Mesendoderm (in vitro differentiated cells): ENCODE measurements at regions not wholly inside any gene's neighbourhood (a gene's known extent, or its start where the extent isn't known, plus 50 kb on each side); places are given as distances from the start of the nearest gene placed in this dataset.

Experiments
- DNase-seq: peaks from one replicate; pipeline ENCODE4 v3.0.0; 2013
- H2AK5ac ChIP-seq: 2 replicates; pipeline ENCODE4 v1.6.1; 2013; ENCODE audit warnings: low read length, inconsistent platforms
- H2BK120ac ChIP-seq: 2 replicates; pipeline ENCODE4 v1.6.1; 2013; ENCODE audit warnings: low read depth, mild to moderate bottlenecking, low read length, moderate library complexity, mixed read lengths
- H2BK15ac ChIP-seq: replicated peaks from 2 replicates; pipeline ENCODE4 v1.6.1; 2013; ENCODE audit warnings: low read depth, mild to moderate bottlenecking, moderate library complexity
- H2BK5ac ChIP-seq: 2 replicates; pipeline ENCODE4 v1.6.1; 2013; ENCODE audit warnings: low read length, inconsistent platforms
- H3K18ac ChIP-seq: 2 replicates; pipeline ENCODE4 v1.6.1; 2013; ENCODE audit warnings: mild to moderate bottlenecking, low read length, mixed read lengths
- H3K23ac ChIP-seq: one replicate; pipeline ENCODE4 v1.6.1; 2013; ENCODE audit warnings: low read length
- H3K27ac ChIP-seq: 2 replicates; pipeline ENCODE4 v1.5.1; 2013; ENCODE audit warnings: low read depth, mild to moderate bottlenecking, inconsistent platforms, low read length, moderate library complexity
- H3K27me3 ChIP-seq: 2 replicates; pipeline ENCODE4 v1.6.1; 2013; ENCODE audit warnings: low read length, control low read depth, mild to moderate bottlenecking, inconsistent platforms; ENCODE audit not compliant: insufficient read depth, poor library complexity
- H3K36me3 ChIP-seq: 2 replicates; pipeline ENCODE4 v1.6.1; 2013; ENCODE audit warnings: low read length, inconsistent platforms; ENCODE audit not compliant: control insufficient read depth, insufficient read depth
- H3K4ac ChIP-seq: one replicate; pipeline ENCODE4 v1.6.1; 2013; ENCODE audit warnings: low read depth, mild to moderate bottlenecking, low read length, moderate library complexity
- H3K4me1 ChIP-seq: 2 replicates; pipeline ENCODE4 v1.6.1; 2013; ENCODE audit warnings: low read depth, low read length, inconsistent platforms; ENCODE audit not compliant: control insufficient read depth
- H3K4me2 ChIP-seq: 2 replicates; pipeline ENCODE4 v1.6.1; 2013; ENCODE audit warnings: low read length
- H3K4me3 ChIP-seq: 2 replicates; pipeline ENCODE4 v1.5.1; 2013; ENCODE audit warnings: mild to moderate bottlenecking, low read length
- H3K56ac ChIP-seq: one replicate; pipeline ENCODE4 v1.6.1; 2013; ENCODE audit warnings: low read length
- H3K79me1 ChIP-seq: 2 replicates; pipeline ENCODE4 v1.6.1; 2013; ENCODE audit warnings: low read length, inconsistent platforms
- H3K79me2 ChIP-seq: 2 replicates; pipeline ENCODE4 v1.6.1; 2013; ENCODE audit warnings: mild to moderate bottlenecking, low read length; ENCODE audit not compliant: control insufficient read depth, insufficient read depth
- H3K9ac ChIP-seq: 2 replicates; pipeline ENCODE4 v1.6.1; 2013; ENCODE audit warnings: low read length, inconsistent platforms
- H4K5ac ChIP-seq: one replicate; pipeline ENCODE4 v1.6.1; 2013; ENCODE audit warnings: low read length
- H4K8ac ChIP-seq: one replicate; pipeline ENCODE4 v1.6.1; 2013; ENCODE audit warnings: low read depth, mild to moderate bottlenecking, control low read depth, low read length, moderate library complexity
- WGBS: extraction: QIAGEN DNeasy Blood & Tissue Kit; methylation state at CpG from one replicate; pipeline ENCODE4 v1.1.7; 2013; ENCODE audit warnings: low lambda C conversion rate, missing lambda C conversion rate; ENCODE audit not compliant: insufficient coverage; ENCODE audit errors: extremely low coverage; 5-methylcytosine and 5-hydroxymethylcytosine counted together

DNA sequence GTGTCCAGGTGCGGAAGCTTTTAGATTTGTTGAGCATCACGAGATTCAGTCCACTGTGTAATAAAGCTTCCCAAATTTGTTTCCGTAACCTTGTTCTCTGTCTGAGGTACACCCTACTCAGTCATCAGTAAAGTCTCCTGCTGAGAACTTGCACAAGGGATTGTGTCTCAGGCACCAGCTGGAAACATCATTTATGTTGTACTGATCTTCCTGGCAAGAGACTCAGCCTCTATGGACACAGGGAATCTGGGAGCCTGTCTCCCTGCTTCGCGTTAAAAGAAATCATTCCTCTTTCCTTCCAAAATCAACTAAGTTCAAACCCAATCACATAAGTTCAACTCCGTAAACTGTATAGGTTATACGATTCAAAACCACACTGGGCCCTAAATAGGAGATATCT is 336.8 kb downstream of the GPR37 start:
- no peak overlapping the region for H2BK120ac ChIP-seq
- H3K23ac ChIP-seq: no peak overlapping the region
- no peak overlapping the region for H3K4ac ChIP-seq
- H2BK5ac ChIP-seq: no peak overlapping the region
- H3K9ac ChIP-seq: no peak overlapping the region
- H3K56ac ChIP-seq: no peak overlapping the region
- H2BK15ac ChIP-seq: no peak overlapping the region
- no peaks in the 10 kb centered on the region for H3K27me3 ChIP-seq
- no peak overlapping the region for H3K27ac ChIP-seq
- H3K79me1 ChIP-seq: no peaks in the 10 kb centered on the region
- H2AK5ac ChIP-seq: no peak overlapping the region
- no peak overlapping the region for H4K8ac ChIP-seq
- no peak overlapping the region for H3K4me3 ChIP-seq
- no peak overlapping the region for H4K5ac ChIP-seq
- H3K79me2 ChIP-seq: no peaks in the 10 kb centered on the region
- H3K4me2 ChIP-seq: no peak overlapping the region
- WGBS: no CpG with 5 or more reads among the region's 7 CpGs
- no peaks in the 10 kb centered on the region for H3K4me1 ChIP-seq
- DNase-seq: no peak
- H3K36me3 ChIP-seq: no peaks in the 10 kb centered on the region
- no peak overlapping the region for H3K18ac ChIP-seq

DNA sequence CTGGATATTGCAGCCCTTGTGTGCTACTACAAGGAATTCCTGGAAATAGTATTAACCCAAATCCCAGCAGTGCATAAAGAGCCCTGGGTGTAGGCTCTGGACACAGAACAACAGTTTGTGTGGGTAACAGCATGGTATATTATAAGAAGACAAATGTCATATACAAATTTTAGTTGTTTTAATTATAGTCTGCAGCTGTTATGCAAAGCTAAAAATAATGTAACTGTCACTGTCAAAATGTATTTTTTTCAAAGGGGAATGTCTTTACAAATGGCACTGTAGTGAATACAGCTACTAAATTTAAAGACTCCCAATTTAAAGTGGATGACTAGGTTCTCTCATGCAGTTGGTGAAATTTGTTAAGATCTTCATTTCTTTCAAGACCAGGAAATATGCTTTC is 339.0 kb downstream of the GPR37 start:
- Histone ChIP-seq H3K18ac (no peak overlapping the region), H3K36me3 (no peaks in the 10 kb centered on the region), H2BK15ac (no peak overlapping the region), H3K4me2 (no peak overlapping the region), H4K8ac (no peak overlapping the region), H2BK120ac (no peak overlapping the region), H2BK5ac (no peak overlapping the region), H3K23ac (no peak overlapping the region), H3K79me2 (no peaks in the 10 kb centered on the region), H3K4me3 (no peak overlapping the region), H3K27me3 (no peaks in the 10 kb centered on the region), H2AK5ac (no peak overlapping the region), H3K9ac (no peak overlapping the region), H4K5ac (no peak overlapping the region), H3K4me1 (no peaks in the 10 kb centered on the region), H3K4ac (no peak overlapping the region), H3K56ac (no peak overlapping the region), H3K79me1 (no peaks in the 10 kb centered on the region), H3K27ac (no peak overlapping the region)
- no peak for DNase-seq

DNA sequence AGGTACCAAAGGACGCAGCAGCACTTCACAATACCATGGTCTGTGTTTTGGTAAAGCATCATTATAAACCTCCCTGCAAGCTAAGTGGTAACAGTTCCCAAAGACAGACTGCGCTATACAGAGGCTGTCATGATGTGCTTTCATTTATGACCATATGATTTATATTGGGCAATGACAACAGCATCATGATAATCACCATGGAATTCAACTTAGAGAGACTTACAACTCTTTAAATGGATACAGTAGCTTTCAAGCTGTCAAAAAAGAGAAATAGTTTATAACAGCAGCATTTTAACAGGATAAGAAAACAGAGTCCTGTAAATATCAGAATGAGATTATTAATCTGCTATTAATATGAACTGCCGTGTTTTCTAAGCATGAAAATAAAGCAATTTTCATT is 341.7 kb downstream of the GPR37 start:
- H3K56ac ChIP-seq: no peak overlapping the region
- WGBS: no CpG with 5 or more reads among the region's 3 CpGs
- H3K4me3 ChIP-seq: no peak overlapping the region

DNA sequence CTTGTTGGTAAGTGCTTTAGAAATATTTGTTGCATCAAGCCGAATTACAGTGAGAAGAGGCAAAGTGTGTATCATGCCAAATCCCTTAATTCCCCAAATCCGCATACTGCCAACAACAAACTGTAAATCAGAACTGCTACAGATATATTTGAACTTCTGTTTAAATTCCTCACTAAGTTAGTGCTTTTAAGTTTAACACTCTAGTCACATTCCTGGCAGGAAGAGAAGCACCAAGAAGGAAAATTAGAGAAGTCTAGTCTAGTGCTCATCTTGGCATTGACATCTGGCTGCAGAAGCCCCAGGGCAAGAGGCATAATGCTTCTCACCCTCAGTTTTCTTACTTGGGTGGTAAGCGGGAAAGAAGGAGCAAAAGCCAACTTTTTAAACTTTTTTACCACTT is 343.5 kb downstream of the GPR37 start:
- Histone ChIP-seq H3K79me2 (no peaks in the 10 kb centered on the region), H3K4me1 (no peaks in the 10 kb centered on the region), H3K27me3 (no peaks in the 10 kb centered on the region), H3K4me2 (no peak overlapping the region), H3K4me3 (no peak overlapping the region), H4K8ac (no peak overlapping the region), H2AK5ac (no peak overlapping the region), H3K23ac (no peak overlapping the region), H2BK15ac (no peak overlapping the region), H2BK120ac (no peak overlapping the region), H3K79me1 (no peaks in the 10 kb centered on the region), H4K5ac (no peak overlapping the region), H3K56ac (no peak overlapping the region), H2BK5ac (no peak overlapping the region), H3K27ac (no peak overlapping the region), H3K9ac (no peak overlapping the region), H3K4ac (no peak overlapping the region), H3K36me3 (no peaks in the 10 kb centered on the region), H3K18ac (no peak overlapping the region)
- DNase-seq: no peak
- WGBS: no CpG with 5 or more reads among the region's 3 CpGs

More for the DNA sequence above, 341.7 kb downstream of the GPR37 start:
- no peak overlapping the region for H3K4me2 ChIP-seq
- H3K27ac ChIP-seq: no peak overlapping the region
- no peak overlapping the region for H3K23ac ChIP-seq
- H2BK5ac ChIP-seq: no peak overlapping the region
- no peak overlapping the region for H3K18ac ChIP-seq
- H3K4ac ChIP-seq: no peak overlapping the region
- H2BK15ac ChIP-seq: no peak overlapping the region
- no peak overlapping the region for H2AK5ac ChIP-seq
- H3K4me1 ChIP-seq: no peaks in the 10 kb centered on the region
- H3K79me2 ChIP-seq: no peaks in the 10 kb centered on the region
- H4K5ac ChIP-seq: no peak overlapping the region
- no peak overlapping the region for H3K9ac ChIP-seq
- no peaks in the 10 kb centered on the region for H3K27me3 ChIP-seq
- no peak for DNase-seq
- no peak overlapping the region for H4K8ac ChIP-seq
- no peaks in the 10 kb centered on the region for H3K79me1 ChIP-seq
- no peaks in the 10 kb centered on the region for H3K36me3 ChIP-seq
- H2BK120ac ChIP-seq: no peak overlapping the region

DNA sequence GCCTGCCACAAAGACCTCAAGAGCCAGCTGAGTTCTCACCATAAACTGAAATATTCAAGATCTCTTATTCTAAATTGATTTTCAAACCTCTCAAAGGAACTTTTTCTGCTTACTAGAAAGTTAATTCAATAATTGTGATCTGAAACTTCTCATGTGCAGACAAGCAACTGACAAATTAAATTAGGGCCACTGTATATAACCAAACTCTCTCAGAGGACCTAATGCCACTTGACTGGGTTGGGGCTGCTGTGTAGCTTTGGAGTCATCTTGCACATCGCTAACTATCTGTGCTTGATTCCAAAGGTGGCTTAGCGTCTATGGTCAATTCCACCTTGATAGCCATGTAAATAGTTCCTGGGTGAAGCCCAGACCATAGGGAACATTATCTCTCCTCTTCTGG is 345.2 kb downstream of the GPR37 start:
- no peak overlapping the region for H2BK5ac ChIP-seq
- H2BK120ac ChIP-seq: no peak overlapping the region
- H3K36me3 ChIP-seq: no peaks in the 10 kb centered on the region
- no peak overlapping the region for H4K5ac ChIP-seq
- no peak overlapping the region for H3K23ac ChIP-seq
- peak; percentile 2 for DNase-seq
- H2AK5ac ChIP-seq: no peak overlapping the region
- no peak overlapping the region for H3K4me2 ChIP-seq
- no peak overlapping the region for H3K4me3 ChIP-seq
- no peak overlapping the region for H4K8ac ChIP-seq
- H3K56ac ChIP-seq: no peak overlapping the region
- H3K18ac ChIP-seq: no peak overlapping the region
- no peaks in the 10 kb centered on the region for H3K4me1 ChIP-seq
- no CpG with 5 or more reads among the region's 2 CpGs for WGBS
- H3K4ac ChIP-seq: no peak overlapping the region
- H3K27ac ChIP-seq: no peak overlapping the region
- no peak overlapping the region for H2BK15ac ChIP-seq
- no peaks in the 10 kb centered on the region for H3K79me2 ChIP-seq
- H3K9ac ChIP-seq: no peak overlapping the region
- no peaks in the 10 kb centered on the region for H3K79me1 ChIP-seq
- no peaks in the 10 kb centered on the region for H3K27me3 ChIP-seq

DNA sequence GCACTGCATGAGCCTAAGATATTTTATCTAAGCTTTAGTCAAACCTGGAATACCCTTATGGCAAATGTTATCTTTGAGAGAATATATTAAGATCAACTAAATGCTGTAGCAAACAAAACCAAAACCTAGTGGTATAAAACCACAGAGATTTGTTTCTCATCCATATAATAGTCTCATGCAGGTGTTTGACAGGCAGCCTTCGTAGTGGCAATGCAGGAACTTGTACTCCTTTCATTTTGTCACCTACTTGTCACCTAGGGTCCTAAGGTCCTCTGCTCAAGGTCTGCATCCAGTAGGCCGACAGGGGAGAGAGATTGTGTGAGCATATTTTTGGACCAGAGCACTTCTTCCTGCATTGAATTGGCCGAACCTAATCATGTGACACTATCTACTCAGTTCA is 352.6 kb downstream of the GPR37 start:
- no peak overlapping the region for H2BK5ac ChIP-seq
- no peak overlapping the region for H3K56ac ChIP-seq
- no peak overlapping the region for H4K8ac ChIP-seq
- H3K9ac ChIP-seq: no peak overlapping the region
- no peak overlapping the region for H3K27ac ChIP-seq
- no peaks in the 10 kb centered on the region for H3K79me1 ChIP-seq
- no CpG with 5 or more reads among the region's 3 CpGs for WGBS
- H3K4me1 ChIP-seq: no peaks in the 10 kb centered on the region
- no peak for DNase-seq
- H3K23ac ChIP-seq: no peak overlapping the region
- H2BK15ac ChIP-seq: no peak overlapping the region
- no peak overlapping the region for H3K4ac ChIP-seq
- no peaks in the 10 kb centered on the region for H3K27me3 ChIP-seq
- H2BK120ac ChIP-seq: no peak overlapping the region
- no peak overlapping the region for H2AK5ac ChIP-seq
- H3K79me2 ChIP-seq: no peaks in the 10 kb centered on the region
- H3K4me2 ChIP-seq: no peak overlapping the region
- H3K18ac ChIP-seq: no peak overlapping the region
- H3K36me3 ChIP-seq: no peaks in the 10 kb centered on the region
- no peak overlapping the region for H4K5ac ChIP-seq
- no peak overlapping the region for H3K4me3 ChIP-seq
